SW480 (cell line): ENCODE measurements at regions not wholly inside any gene's neighbourhood (a gene's known extent, or its start where the extent isn't known, plus 50 kb on each side); places are given as distances from the start of the nearest gene placed in this dataset.

Source experiments
- DNase-seq: peaks from one replicate; pipeline ENCODE4 v3.0.0-alpha.2; 2016; ENCODE audit warnings: low spot score

DNA sequence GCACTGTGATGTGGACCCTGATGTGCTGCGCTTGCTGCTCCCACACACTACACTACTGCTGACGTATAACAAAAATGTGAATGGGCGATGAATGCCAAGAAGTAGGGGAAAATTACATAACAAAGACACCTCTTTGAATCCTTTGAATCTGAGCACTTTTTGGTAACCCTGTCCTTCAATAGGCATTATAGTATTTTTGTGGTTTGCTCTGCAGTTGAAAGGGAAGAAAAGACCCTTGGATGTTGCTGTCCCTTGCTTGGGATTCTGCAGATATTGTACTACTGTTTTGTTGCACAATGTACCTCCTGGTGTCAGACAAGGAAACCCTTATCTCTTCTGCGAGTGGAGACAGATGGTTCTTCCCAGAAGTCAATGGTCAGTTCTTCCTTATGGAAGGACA, 124.8 kb upstream of the UBE3A start:
- no peak for DNase-seq

DNA sequence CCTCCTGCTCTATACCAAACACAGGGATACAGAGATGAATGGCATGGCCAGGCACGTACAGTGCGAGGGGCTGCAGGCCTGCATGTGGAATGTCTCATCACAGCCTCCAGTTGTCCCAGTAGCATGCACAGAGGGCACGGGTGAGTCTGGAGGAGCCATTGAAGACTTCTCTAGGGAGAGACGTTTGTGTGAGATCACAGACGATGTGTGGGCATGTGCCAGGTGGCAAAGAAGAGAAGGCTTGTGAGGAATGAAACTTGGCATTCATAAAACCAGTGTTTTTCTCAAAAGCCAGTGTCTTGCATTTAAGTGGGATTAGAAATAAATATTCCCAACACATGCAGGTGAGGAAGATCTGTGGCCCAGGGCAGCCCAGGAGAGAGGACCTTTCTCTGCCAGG, 119.1 kb upstream of the UBE3A start:
- DNase-seq, result no peak

DNA sequence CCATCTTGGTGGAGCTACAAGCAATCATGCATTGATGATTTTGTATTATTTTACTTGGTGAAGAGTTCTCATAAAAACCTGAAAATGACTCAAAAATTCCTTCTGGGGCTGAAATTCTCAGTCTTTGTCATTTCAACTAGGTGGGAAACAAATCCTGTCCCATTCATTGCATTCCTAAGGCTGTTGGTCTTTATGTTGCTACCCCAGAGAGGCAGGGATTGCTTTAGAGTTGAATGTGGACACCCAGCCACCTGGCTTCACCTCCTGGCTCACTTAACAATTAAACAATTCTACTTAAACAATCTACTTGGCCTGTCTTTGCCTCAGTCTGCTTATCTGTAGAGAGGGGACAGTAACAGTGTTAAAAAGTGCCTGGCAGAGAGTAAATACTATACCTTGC, 117.3 kb upstream of the UBE3A start:
- no peak for DNase-seq

DNA sequence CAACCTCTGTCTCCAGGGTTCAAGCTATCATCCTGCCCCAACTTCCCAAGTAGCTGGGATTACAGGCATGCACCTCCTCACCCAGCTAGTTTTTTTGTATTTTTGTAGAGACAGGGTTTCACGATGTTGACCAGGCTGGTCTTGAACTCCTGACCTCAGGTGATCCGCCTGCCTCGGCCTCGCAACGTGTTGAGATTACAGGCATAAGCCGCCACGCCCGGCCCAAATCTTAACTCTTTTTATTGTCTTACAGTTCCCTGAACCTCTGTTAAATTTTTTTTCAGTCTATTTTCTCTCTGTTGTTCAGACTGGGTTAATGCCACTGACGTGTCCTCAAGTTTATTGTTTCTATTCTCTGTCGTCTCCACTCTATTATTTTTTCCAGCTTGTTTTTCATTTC, 115.8 kb upstream of the UBE3A start:
- no peak for DNase-seq

DNA sequence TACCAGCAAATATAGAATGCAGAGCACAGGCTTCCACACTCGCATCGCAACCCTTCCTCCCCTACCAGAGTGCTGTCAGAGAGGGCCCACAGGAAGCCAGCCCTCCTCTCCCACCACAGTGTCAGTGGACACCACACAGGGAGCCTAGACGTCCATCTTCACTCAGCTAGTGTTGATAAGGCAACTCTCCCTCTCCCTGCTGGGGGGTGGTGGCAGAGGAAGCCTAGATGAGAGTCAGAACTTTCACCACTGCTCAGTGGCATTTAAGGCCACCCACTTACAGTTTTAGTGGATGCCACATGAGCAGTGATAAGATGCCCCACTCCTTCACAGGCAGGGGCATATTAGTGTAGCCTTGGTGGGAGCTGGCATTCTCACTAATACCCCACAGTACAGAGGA, 109.8 kb upstream of the UBE3A start:
- no peak for DNase-seq

DNA sequence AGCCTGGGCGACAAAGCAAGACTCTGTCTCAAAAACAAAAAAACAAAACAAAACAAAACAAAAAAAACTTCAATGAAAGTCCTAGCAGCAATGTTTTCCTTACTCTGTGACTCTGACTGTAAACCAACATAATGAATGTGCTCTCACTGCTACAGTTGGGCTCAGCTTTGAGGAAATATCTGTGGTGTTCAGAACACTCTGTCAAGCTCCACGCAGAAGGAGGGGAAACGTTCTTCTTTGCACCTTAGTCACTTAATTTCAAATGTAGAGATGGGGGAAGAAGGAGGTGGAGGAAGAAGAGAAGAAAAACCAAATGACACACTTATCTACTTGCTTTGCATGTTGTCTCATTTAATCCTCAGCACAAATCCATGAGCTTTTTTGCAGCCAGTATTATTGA, 107.1 kb upstream of the UBE3A start:
- DNase-seq, result no peak

DNA sequence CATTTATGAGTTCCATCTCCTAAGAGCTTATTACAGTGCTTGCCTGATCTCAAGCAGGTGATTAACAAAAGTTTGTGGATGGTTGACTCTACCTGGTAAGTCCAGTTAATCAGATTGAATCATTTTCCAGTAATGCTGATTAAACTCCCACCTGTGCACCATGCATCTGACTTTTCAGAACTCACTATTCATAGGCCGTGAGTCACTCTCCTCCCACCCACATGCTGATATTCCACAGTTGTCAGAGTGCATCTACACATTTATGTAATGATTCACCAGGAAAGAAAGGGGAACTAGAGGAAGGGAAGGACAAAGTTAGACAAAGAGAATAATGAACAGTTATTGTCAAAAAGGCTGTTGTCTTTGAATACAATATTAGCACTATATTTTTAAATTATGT, 106.2 kb upstream of the UBE3A start:
- DNase-seq, result peak; percentile 27

DNA sequence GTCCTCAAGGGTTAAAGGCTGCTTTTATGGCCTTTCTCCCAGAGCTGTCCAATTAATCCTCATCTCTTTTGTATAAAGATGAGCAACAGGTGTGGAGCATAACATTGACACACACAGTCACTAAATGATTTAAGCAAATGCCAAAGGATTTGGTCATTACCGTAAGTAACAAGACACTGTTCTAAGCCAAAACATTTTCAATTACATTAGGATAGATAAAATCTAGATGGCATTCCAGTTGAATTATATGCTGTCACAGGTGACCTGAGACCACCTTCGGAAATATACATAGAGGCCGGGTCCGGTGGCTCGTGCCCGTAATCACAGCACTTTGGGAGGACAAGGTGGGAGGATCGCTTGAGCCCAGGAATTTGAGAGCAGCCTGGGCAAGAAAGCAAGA, 105.3 kb upstream of the UBE3A start:
- DNase-seq, result no peak

DNA sequence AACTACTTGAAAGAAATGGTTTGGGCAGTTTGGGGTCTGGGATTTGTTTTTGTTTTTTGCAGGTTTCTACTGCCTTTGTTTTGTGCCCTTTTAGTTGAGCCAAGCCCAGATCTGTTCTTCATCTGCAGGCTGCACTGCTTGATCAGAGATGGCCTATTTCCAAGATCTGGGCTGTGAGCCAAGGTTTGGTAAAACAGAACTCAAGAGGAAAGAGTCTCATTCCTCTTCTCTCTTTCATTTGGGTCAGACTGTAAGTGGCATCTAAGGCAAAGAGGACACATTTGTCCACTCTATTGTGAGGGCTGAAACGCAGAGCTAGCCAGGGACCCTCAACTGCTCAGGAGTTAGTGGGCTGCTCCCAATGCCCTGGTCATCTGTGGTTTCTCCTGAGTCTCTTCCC, 104.4 kb upstream of the UBE3A start:
- DNase-seq, result no peak

DNA sequence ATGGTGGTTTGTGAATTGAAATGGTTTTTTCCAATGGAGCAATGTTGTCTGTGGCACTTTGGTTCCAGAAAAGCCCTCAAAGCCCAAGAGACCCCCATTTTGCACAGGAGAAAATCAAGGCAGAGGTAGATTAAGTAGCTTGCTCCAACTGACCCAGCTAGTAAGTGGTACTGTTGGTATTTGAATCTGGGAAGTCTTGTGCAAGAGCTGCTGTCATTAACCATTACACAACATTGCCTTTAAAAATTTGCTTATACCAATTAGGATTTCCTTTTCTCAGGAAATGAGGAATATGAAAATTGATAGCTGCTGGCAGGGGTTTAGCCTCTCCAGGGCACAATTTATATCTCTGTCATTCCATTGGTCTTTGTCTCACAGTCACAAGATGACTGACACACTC, 102.4 kb upstream of the UBE3A start:
- DNase-seq, result no peak

DNA sequence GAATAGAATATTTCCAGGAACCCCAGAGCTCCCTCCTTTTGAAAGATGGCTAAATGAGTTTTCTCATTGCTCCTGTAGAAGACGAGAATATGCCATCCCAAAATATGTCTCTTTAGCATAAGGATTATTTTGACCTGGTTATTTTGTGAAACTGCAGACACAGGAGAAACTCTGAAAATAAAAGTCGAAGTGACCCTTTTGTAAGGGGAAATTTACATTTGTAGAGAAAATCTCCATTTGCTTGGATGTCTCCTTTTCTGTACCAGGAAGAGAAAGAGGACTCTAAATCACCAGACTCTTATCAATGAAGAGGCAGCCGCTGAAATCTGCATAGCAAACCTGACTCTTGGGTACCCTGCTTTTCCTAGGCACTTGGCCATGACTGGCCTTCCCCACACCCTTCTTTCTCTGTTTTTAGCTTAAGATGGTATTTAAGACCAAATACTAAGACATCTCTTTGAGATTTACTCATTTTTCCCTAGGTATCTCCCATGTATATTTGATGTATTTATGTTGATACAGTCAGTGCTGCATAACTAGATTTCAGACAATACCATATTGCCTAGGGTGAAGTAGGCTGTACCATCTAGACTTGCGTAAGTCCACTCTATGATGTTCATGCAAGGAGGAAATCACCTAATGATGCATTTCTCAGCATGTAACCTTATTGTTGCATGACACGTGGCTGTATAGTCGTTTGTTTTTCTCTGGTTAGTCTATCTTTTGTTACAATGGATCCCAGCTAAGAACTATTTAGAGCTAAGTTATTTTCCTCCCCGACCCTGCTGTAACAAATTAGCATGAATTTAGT, 98.2 kb upstream of the UBE3A start:
- no peak for DNase-seq

DNA sequence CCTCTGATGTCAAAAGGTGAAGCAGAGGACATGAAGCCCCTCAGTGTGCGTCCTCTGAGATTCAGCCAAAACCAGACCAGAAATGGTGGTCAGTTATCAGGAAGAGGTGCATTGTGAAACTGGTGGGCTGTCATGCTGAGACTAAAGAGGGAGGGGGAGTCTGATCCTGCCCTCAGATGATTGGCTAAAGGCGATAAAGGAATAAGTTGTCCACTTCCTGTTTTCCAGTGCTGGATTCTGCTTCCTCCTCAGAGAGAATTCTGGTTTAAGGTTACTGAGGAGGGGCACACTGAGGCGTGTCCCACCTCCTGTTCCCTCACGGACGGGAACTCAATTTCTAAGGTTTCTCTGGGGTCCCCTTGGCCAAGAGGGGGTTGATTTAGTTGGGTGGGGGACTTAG, 97.0 kb upstream of the UBE3A start:
- DNase-seq, result no peak

DNA sequence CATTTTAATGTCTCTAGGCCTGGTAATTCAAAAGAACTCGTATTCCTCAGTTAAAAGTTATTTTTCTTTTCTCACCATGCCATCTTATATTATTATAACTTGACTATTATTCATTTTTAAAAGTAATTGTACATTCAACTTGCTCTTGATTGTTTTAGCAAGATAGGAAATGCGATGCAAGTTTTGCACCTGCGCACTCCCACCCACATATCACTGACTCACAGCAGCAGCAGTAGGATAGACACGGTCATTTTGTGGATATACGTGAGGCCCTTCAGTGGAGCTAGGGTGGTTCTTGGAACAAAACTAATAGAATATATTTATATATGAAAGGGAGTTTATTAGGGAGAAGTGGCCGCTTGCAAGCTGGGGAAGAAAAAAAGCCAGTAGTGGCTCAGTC, 95.5 kb upstream of the UBE3A start:
- no peak for DNase-seq

DNA sequence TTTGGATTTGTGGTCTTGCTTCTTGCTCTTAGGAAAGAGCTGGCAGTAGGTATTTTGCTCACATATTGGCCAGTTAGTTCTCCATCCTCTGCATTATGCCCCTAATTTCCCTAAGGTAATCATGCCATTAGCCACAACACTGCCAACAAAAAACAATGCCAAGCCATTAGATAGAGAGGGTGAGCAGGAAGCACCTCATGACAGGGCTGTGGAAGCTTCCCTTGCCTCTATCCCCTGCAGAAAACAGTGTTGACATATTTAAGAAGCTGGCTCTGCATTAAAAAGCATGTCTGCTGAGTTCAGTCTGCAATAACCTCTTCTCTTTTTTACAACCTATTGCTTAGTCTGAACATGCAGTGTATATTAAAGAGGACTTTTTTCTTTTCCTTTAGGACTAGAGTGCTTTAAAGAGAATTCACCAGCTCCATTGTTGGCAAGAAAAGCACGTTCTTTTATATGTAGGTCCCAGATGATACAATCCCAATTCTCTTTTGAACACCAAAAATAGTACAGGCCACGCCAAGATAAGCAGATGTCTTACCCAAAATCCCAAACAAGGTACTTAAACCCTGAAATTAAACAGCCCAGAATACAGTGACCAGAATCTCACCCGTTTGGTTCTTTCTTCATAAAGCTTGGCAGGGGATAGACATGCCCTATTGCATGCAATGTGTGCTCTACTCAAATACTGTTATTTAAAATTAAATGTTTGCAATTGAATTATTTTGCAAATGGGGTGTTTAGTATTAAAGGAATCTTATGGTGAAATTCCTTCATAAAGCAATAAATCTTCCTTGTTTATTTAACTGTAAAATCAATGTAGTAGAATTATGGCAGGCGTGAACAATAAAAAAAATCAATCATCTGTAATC, 93.7 kb upstream of the UBE3A start:
- no peak for DNase-seq

DNA sequence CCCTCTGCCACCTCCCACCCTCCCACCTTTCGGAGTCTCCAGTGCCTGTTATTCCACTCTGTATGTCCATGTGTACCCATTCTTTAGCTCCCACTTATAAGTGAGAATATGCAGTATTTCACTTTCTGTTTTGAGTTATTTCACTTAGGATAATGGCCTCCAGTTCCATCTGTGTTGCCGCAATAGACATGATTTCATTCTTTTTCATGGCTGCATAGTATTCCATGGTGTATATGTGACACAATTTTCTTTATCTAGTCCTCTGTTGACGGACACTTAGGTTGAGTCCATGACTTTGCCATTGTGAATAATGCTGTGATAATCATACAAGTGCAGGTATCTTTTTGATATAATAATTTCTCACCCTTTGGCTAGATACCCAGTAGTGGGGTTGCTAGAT, 91.0 kb upstream of the UBE3A start:
- no peak for DNase-seq

DNA sequence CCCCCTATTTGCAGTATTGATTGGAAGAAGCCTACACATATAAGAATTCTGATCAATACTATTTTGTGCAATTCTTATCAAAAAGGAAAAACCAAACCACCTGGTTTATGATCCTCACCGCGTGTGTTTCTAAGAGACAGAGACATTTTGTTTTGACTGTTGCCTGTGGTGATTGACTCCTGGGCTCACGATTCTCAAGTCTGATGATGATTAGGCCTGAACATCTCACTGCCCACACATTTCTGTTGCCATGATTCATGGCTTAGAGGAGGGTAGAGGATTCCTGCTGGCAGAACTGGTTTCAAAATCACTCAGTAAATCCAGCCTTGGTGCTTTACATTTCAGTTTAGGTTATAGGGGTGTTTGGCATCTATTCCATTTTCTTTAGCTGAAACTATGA, 88.3 kb upstream of the UBE3A start:
- DNase-seq, result no peak

DNA sequence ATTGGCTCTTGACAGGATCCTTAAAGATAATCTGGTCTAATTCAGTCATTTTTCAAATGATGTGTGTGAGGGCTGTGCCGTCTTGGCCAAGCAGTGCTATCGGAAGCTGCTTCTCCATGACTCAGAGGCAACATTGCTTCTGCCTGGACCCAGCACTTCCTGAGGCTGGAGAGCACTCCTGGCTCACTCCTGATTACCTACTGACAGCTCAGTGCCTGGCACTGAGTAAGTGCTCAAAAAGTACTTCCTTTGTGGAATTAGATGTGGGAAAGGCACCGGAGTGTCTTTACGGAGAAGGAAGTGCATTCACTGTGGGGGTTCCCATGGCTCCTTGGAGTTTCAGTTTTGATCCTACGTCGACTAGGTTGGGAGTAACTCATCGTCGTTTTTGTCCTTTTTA, 86.9 kb upstream of the UBE3A start:
- no peak for DNase-seq

DNA sequence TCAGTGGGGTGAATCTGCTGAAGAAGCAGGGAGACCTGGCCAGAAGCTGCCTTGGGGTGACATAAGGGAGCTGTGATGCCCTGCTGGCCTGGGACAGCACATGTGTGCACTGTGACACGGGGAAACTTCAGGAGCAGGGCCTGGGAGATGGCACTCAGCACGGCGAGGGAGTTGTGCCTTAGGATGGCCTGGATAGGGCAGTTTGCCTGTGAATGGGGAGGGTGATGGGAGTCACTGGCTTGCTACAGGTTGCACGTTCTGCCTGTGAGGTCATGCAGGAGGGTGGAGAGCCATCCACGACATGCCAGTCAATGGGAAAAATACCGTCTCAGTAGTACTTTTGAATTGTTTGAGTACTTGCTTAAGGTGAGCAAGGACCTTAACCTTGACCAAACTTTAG, 76.8 kb upstream of the UBE3A start:
- no peak for DNase-seq

DNA sequence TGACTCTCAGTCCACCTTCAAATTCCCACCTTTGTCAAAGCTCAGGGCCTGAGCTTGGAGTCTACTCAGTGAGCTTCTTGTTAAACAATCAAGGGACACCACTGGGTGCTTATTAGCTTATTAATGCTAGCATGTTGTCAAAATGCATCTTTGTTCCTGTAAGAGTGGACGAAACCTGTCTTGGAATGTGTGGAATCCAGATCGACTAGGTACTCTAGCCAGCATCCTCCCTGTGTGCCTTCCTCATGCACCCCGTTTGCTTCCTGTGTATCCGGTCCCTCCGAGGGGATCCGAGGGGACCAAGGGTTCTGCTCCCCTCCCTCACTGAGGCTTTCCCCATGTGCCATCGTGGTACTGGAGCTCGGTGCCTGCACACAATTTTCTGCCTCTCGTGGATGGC, 75.7 kb upstream of the UBE3A start:
- no peak for DNase-seq

DNA sequence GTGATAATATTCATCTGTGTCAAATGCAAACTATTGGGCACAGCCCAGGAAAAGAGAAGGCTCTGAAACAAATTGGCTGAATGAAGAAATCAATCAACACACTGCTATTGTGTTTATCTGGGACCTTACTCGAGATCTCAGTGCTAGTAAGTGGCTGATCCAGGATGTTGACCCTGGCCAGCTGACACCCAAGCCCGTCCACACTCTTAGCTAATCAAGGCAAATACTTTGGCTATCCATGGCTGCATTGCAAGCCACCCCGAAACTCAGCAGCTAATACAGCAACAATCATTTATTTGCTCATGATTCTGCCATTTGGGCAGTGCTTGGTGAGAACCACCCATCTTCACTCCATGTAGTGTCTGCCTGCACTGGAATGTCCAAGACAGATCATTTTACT, 74.1 kb upstream of the UBE3A start:
- no peak for DNase-seq

DNA sequence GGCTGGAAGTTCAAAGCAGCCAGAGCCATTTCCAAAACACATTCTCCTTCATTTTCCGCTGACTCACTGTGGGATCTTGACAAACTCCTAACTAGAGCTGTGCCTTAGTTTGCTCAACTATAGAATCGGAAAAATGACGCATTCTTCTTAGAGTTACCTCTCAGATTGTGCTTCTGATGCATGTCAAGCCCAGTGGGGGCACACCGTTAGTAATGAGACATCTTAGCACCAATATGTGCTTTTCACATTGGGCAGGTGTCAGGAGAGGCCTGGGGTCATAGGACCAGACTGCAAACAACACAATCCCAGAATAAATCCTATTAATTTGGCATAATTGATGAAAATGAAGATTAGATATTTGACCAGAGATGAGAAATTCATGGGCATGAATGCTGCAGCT, 71.3 kb upstream of the UBE3A start:
- no peak for DNase-seq

DNA sequence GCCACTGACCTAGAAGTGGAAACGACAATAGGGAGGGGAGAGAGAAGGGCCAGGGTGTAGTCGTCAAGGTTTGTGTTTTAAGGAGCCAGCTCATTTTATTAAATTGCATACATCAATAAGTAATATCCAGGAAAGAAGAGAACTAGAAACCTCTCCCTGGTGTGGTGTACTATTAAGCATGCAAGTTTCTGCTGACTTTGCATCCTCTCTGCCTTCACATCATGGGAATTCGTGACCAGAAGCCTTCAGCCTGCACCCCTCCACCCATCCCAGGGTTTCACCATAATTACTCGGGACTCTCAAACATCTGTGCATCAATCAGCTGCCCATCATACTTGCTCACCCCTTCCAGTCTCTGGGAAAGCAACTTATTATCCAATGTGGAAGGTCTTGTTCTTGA, 70.9 kb upstream of the UBE3A start:
- no peak for DNase-seq

DNA sequence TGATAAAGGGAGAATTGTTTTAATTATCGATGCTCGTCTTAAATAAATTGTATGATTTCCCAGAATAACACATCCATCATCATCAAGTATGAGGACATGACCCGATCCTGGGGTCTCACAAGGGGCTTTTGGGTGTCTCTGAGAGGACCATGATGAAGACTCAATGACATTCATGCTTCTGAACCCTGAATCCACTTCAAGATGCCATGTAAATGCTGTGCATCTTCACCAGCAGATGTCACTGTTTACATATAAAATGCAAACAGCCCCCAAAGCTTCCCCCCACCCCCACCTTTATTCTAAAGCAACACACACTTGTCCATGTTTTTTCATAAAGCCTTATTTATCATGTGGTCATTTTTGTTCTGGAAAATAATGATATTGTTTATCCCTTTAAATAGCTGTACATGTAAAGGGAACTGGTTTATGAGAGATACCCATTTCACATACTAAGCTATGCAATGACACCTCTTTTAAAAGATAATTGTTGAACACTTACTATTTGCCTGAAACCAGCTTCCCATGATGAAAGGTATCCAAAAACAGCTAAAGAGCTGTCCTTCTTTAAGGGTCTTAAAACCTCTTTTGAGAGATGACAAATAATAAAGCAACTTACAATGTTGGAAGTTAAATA, 69.7 kb upstream of the UBE3A start:
- peak; percentile 18 for DNase-seq
